ENCODE measurements at regions not wholly inside any gene's neighbourhood (a gene's known extent, or its start where the extent isn't known, plus 50 kb on each side); places are given as distances from the start of the nearest gene placed in this dataset.

DNA sequence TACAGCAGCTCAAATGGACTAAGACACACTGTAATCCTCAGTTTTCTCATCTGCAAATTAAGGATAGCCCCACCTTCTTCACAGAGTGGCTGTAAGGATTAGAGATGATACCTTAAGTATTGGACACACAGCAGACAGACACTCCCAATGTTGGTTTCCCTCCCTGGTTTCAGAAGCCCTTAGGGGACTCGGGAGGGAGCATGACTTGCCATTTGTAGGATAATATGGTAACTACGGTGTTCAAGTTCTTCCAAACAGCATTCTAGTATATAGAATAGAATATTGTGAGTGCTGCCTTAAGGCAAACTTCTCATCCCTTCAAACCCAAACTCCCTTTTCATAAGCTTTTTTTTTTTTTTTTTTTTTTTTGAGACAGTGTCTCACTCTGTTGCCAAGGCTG lies 101.9 kb downstream of the COPRS start:
- no peaks in the 10 kb centered on the region for H3K79me2 ChIP-seq (ENCODE audit: control insufficient read depth, insufficient read depth, low read length)
- H3K4me2 ChIP-seq (ENCODE audit: low read length), result no peak overlapping the region
- no peak overlapping the region for H3K9ac ChIP-seq (ENCODE audit: low read length)
- no peak overlapping the region for H4K5ac ChIP-seq (ENCODE audit: low read length)
- H3K18ac ChIP-seq (ENCODE audit: low read length), result no peak overlapping the region
- H3K79me1 ChIP-seq (ENCODE audit: low read length), result no peaks in the 10 kb centered on the region
- no peak overlapping the region for H3K4me3 ChIP-seq (ENCODE audit: low read length)
- no peak for DNase-seq
- H2BK5ac ChIP-seq (ENCODE audit: low read length), result no peak overlapping the region
- no CpG with 5 or more reads among the region's 2 CpGs for WGBS (ENCODE audit: extremely low coverage, insufficient coverage, low lambda C conversion rate)
- H3K56ac ChIP-seq (ENCODE audit: low read length), result no peak overlapping the region
- no peaks in the 10 kb centered on the region for H3K36me3 ChIP-seq (ENCODE audit: control insufficient read depth, insufficient read depth, low read length)
- no peak overlapping the region for H3K4ac ChIP-seq (ENCODE audit: low read depth, low read length)
- H3K27ac ChIP-seq (ENCODE audit: low read depth, low read length), result no peak overlapping the region
- no peak overlapping the region for H2BK15ac ChIP-seq (replicated peaks; ENCODE audit: low read depth)
- H3K4me1 ChIP-seq (ENCODE audit: control insufficient read depth, low read depth, low read length), result no peaks in the 10 kb centered on the region
- no peak overlapping the region for H2AK5ac ChIP-seq (ENCODE audit: low read length)
- no peak overlapping the region for H3K23ac ChIP-seq (ENCODE audit: low read length)
- no peaks in the 10 kb centered on the region for H3K27me3 ChIP-seq (ENCODE audit: insufficient read depth, low read length, poor library complexity)
- H2BK120ac ChIP-seq (ENCODE audit: low read depth, low read length), result no peak overlapping the region
- H4K8ac ChIP-seq (ENCODE audit: low read depth, low read length), result no peak overlapping the region

DNA sequence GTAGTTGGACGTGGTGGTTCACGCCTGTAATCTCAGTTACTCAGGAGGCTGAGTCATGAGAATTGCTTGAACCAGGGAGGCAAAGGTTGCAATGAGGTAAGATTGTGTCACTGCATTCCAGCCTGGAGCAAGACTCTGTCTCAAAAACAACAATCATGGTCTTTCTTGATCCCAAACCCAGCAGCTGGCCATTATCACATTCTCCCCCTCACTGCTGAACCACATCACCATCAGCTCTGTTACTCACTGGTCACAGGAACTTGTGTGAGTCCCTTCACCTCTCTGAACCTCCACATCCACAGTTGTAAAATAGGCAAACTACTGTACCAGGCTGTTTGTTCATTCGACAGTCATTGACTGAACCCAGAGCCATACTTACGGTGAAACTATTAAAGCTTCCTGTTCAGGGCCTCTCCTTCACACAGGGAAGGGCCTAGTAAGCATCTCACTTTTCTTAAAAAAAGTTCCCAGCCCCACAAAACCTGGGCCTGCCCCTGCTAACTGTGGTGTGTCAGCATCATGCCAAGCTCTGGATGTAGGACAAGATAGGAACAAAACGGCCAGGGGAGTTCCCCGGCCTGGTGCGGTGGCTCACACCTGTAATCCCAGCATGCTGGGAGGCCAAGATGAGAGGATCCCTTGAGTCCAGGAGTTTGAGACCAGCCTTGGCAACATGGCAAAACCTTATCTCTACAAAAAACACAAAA lies 104.7 kb downstream of the COPRS start:
- Histone ChIP-seq H3K18ac (ENCODE audit: low read length) (no peak overlapping the region), H3K9ac (ENCODE audit: low read length) (no peak overlapping the region), H3K36me3 (ENCODE audit: control insufficient read depth, insufficient read depth, low read length) (no peaks in the 10 kb centered on the region), H3K79me2 (ENCODE audit: control insufficient read depth, insufficient read depth, low read length) (no peaks in the 10 kb centered on the region), H2BK15ac (replicated peaks; ENCODE audit: low read depth) (no peak overlapping the region), H3K56ac (ENCODE audit: low read length) (no peak overlapping the region), H3K4me2 (ENCODE audit: low read length) (no peak overlapping the region), H4K5ac (ENCODE audit: low read length) (no peak overlapping the region), H3K27me3 (ENCODE audit: insufficient read depth, low read length, poor library complexity) (no peaks in the 10 kb centered on the region), H3K4me1 (ENCODE audit: control insufficient read depth, low read depth, low read length) (no peaks in the 10 kb centered on the region), H3K4ac (ENCODE audit: low read depth, low read length) (no peak overlapping the region), H2AK5ac (ENCODE audit: low read length) (no peak overlapping the region), H3K4me3 (ENCODE audit: low read length) (no peak overlapping the region), H2BK5ac (ENCODE audit: low read length) (no peak overlapping the region), H3K23ac (ENCODE audit: low read length) (no peak overlapping the region), H2BK120ac (ENCODE audit: low read depth, low read length) (no peak overlapping the region), H3K79me1 (ENCODE audit: low read length) (no peaks in the 10 kb centered on the region), H4K8ac (ENCODE audit: low read depth, low read length) (no peak overlapping the region), H3K27ac (ENCODE audit: low read depth, low read length) (no peak overlapping the region)
- no CpG with 5 or more reads among the region's 7 CpGs for WGBS (ENCODE audit: extremely low coverage, insufficient coverage, low lambda C conversion rate)
- DNase-seq, result peak; percentile 37

DNA sequence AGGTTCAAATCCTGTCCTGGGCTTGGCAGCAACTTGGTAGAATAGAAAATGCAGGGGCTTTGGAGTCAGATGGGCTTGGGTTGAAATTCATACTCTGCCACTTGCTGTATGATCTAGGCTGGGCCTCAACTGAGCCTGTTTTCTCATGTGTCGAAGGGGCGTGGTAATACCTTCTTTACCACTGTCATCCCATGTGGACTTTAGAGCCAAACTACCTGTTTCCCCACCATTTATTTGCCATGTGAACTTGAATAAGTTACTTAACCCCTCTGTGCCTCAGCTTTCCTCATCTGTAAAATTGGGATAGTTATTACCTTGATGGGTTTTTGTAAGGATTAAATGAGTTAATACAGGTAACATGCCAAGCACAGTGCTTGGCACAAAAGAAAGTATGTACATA lies 106.0 kb downstream of the COPRS start:
- Histone ChIP-seq H3K27ac (ENCODE audit: low read depth, low read length) (no peak overlapping the region), H3K4me1 (ENCODE audit: control insufficient read depth, low read depth, low read length) (no peaks in the 10 kb centered on the region), H3K4ac (ENCODE audit: low read depth, low read length) (no peak overlapping the region), H3K9ac (ENCODE audit: low read length) (no peak overlapping the region), H2BK15ac (replicated peaks; ENCODE audit: low read depth) (no peak overlapping the region), H2BK5ac (ENCODE audit: low read length) (no peak overlapping the region), H3K27me3 (ENCODE audit: insufficient read depth, low read length, poor library complexity) (no peaks in the 10 kb centered on the region), H3K36me3 (ENCODE audit: control insufficient read depth, insufficient read depth, low read length) (no peaks in the 10 kb centered on the region), H3K79me2 (ENCODE audit: control insufficient read depth, insufficient read depth, low read length) (no peaks in the 10 kb centered on the region), H3K56ac (ENCODE audit: low read length) (no peak overlapping the region), H2BK120ac (ENCODE audit: low read depth, low read length) (no peak overlapping the region), H3K4me3 (ENCODE audit: low read length) (no peak overlapping the region), H3K23ac (ENCODE audit: low read length) (no peak overlapping the region), H4K8ac (ENCODE audit: low read depth, low read length) (no peak overlapping the region), H2AK5ac (ENCODE audit: low read length) (no peak overlapping the region), H3K79me1 (ENCODE audit: low read length) (no peaks in the 10 kb centered on the region), H4K5ac (ENCODE audit: low read length) (no peak overlapping the region), H3K18ac (ENCODE audit: low read length) (no peak overlapping the region), H3K4me2 (ENCODE audit: low read length) (no peak overlapping the region)
- no CpG with 5 or more reads among the region's 2 CpGs for WGBS (ENCODE audit: extremely low coverage, insufficient coverage, low lambda C conversion rate)
- DNase-seq, result no peak

DNA sequence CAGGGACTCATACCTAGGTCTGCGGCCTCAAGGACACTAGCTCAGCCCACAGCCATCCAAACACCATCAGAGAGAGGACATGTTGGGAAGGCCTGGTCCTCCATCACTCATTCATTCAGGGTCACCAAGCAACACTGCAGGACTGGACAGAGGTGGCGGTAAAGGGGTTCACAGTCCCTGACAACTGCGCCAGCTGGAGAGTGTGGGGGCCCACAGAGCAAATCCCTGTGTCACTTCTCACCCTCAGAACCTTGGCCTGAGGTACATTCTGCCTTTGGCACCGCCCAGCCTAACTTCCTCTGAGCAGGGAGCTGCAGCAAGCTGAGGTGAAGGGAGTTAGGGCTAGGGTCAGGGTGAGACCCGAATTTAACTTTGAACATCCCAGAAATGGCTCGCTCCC lies 106.5 kb downstream of the COPRS start:
- no CpG with 5 or more reads among the region's 6 CpGs for WGBS (ENCODE audit: extremely low coverage, insufficient coverage, low lambda C conversion rate)
- Histone ChIP-seq H3K23ac (ENCODE audit: low read length) (no peak overlapping the region), H3K9ac (ENCODE audit: low read length) (no peak overlapping the region), H3K4ac (ENCODE audit: low read depth, low read length) (no peak overlapping the region), H3K4me1 (ENCODE audit: control insufficient read depth, low read depth, low read length) (no peaks in the 10 kb centered on the region), H3K36me3 (ENCODE audit: control insufficient read depth, insufficient read depth, low read length) (no peaks in the 10 kb centered on the region), H2BK5ac (ENCODE audit: low read length) (no peak overlapping the region), H2AK5ac (ENCODE audit: low read length) (no peak overlapping the region), H2BK120ac (ENCODE audit: low read depth, low read length) (no peak overlapping the region), H2BK15ac (replicated peaks; ENCODE audit: low read depth) (no peak overlapping the region), H3K27me3 (ENCODE audit: insufficient read depth, low read length, poor library complexity) (no peaks in the 10 kb centered on the region), H3K56ac (ENCODE audit: low read length) (no peak overlapping the region), H4K5ac (ENCODE audit: low read length) (no peak overlapping the region), H3K4me3 (ENCODE audit: low read length) (no peak overlapping the region), H4K8ac (ENCODE audit: low read depth, low read length) (no peak overlapping the region), H3K4me2 (ENCODE audit: low read length) (no peak overlapping the region), H3K79me1 (ENCODE audit: low read length) (no peaks in the 10 kb centered on the region), H3K79me2 (ENCODE audit: control insufficient read depth, insufficient read depth, low read length) (no peaks in the 10 kb centered on the region), H3K27ac (ENCODE audit: low read depth, low read length) (no peak overlapping the region), H3K18ac (ENCODE audit: low read length) (no peak overlapping the region)
- no peak for DNase-seq

DNA sequence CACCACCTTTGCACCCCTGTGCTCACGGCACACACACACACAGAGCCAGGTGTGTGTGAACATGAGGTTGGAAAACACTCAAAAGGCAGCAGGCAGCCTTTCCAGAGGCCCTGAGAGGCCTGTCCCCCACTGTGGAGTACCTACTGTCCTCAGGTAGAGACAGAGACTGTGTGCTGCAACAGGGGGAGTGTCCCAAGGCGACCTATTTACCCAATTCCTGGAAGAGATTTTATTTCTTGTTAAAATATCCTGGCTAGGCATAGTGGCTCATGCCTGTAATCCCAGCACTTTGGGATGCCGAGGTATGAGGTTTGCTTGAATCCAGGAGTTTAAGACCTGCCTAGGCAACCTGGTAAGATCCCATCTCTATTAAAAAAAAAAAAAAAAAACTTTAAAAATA lies 108.5 kb downstream of the COPRS start:
- H3K27me3 ChIP-seq (ENCODE audit: insufficient read depth, low read length, poor library complexity), result no peaks in the 10 kb centered on the region
- H2AK5ac ChIP-seq (ENCODE audit: low read length), result no peak overlapping the region
- WGBS (ENCODE audit: extremely low coverage, insufficient coverage, low lambda C conversion rate), result no CpG with 5 or more reads among the region's 3 CpGs
- no peak overlapping the region for H3K9ac ChIP-seq (ENCODE audit: low read length)
- H2BK15ac ChIP-seq (replicated peaks; ENCODE audit: low read depth), result no peak overlapping the region
- H3K56ac ChIP-seq (ENCODE audit: low read length), result no peak overlapping the region
- H3K79me1 ChIP-seq (ENCODE audit: low read length), result no peaks in the 10 kb centered on the region
- H3K18ac ChIP-seq (ENCODE audit: low read length), result no peak overlapping the region
- no peak overlapping the region for H3K27ac ChIP-seq (ENCODE audit: low read depth, low read length)
- H3K23ac ChIP-seq (ENCODE audit: low read length), result no peak overlapping the region
- H3K4me2 ChIP-seq (ENCODE audit: low read length), result no peak overlapping the region
- no peaks in the 10 kb centered on the region for H3K4me1 ChIP-seq (ENCODE audit: control insufficient read depth, low read depth, low read length)
- no peak overlapping the region for H4K8ac ChIP-seq (ENCODE audit: low read depth, low read length)
- H2BK5ac ChIP-seq (ENCODE audit: low read length), result no peak overlapping the region
- no peak overlapping the region for H4K5ac ChIP-seq (ENCODE audit: low read length)
- DNase-seq, result no peak
- no peaks in the 10 kb centered on the region for H3K79me2 ChIP-seq (ENCODE audit: control insufficient read depth, insufficient read depth, low read length)
- H2BK120ac ChIP-seq (ENCODE audit: low read depth, low read length), result no peak overlapping the region
- no peaks in the 10 kb centered on the region for H3K36me3 ChIP-seq (ENCODE audit: control insufficient read depth, insufficient read depth, low read length)
- H3K4ac ChIP-seq (ENCODE audit: low read depth, low read length), result no peak overlapping the region
- no peak overlapping the region for H3K4me3 ChIP-seq (ENCODE audit: low read length)

DNA sequence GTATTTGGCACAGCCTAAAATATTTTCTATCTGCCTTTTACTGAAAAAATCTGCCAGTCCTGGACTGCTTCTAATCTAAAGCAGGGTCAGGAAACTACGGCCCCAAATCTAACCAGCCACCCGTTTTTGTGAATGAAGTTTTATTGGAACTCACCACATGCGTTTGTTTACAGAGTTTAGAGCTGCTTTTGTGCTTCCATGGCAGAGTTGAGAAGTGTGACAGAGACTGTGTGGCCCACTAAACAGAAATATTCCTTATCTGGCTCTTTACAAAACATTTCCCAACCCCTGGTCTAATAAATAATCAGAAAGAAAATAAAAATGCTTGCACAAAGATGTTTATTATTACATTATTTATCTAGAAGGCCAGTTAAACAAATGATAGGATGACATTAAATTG lies 110.2 kb downstream of the COPRS start:
- no peak overlapping the region for H3K27ac ChIP-seq (ENCODE audit: low read depth, low read length)
- WGBS (ENCODE audit: extremely low coverage, insufficient coverage, low lambda C conversion rate), result no CpG with 5 or more reads among the region's 3 CpGs

More for the DNA sequence above, 110.2 kb downstream of the COPRS start:
- Histone ChIP-seq H3K18ac (ENCODE audit: low read length) (no peak overlapping the region), H2BK15ac (replicated peaks; ENCODE audit: low read depth) (no peak overlapping the region), H3K4ac (ENCODE audit: low read depth, low read length) (no peak overlapping the region), H2BK5ac (ENCODE audit: low read length) (no peak overlapping the region), H3K23ac (ENCODE audit: low read length) (no peak overlapping the region), H4K5ac (ENCODE audit: low read length) (no peak overlapping the region), H3K79me2 (ENCODE audit: control insufficient read depth, insufficient read depth, low read length) (no peaks in the 10 kb centered on the region), H3K36me3 (ENCODE audit: control insufficient read depth, insufficient read depth, low read length) (no peaks in the 10 kb centered on the region), H3K79me1 (ENCODE audit: low read length) (no peaks in the 10 kb centered on the region), H2BK120ac (ENCODE audit: low read depth, low read length) (no peak overlapping the region), H3K56ac (ENCODE audit: low read length) (no peak overlapping the region), H3K4me1 (ENCODE audit: control insufficient read depth, low read depth, low read length) (no peaks in the 10 kb centered on the region), H3K4me2 (ENCODE audit: low read length) (no peak overlapping the region), H3K9ac (ENCODE audit: low read length) (no peak overlapping the region), H4K8ac (ENCODE audit: low read depth, low read length) (no peak overlapping the region), H3K27me3 (ENCODE audit: insufficient read depth, low read length, poor library complexity) (no peaks in the 10 kb centered on the region), H2AK5ac (ENCODE audit: low read length) (no peak overlapping the region), H3K4me3 (ENCODE audit: low read length) (no peak overlapping the region)
- no peak for DNase-seq

All from mesendoderm (in vitro differentiated cells).